ENCODE measurements at regions not wholly inside any gene's neighbourhood (a gene's known extent, or its start where the extent isn't known, plus 50 kb on each side); places are given as distances from the start of the nearest gene placed in this dataset.

GRCh38 chr3:44045476-44046275, 196.0 kb upstream of the TOPAZ1 start:
- Histone ChIP-seq H3K27ac (ENCODE audit: low read length) (no peak overlapping the region), H3K36me3 (ENCODE audit: insufficient read depth, low read length) (no peaks in the 10 kb centered on the region), H3K9me2 (replicated peaks; ENCODE audit: insufficient read depth, low read length) (no peaks in the 10 kb centered on the region), H3K27me3 (ENCODE audit: low read length) (no peaks in the 10 kb centered on the region), H2AFZ (ENCODE audit: low read length) (no peak overlapping the region), H3K4me2 (ENCODE audit: low read depth, low read length, poor library complexity, severe bottlenecking) (peak overlapping the region; percentile 25), H3K9me3 (ENCODE audit: low read length) (no peaks in the 10 kb centered on the region), H3K4me1 (ENCODE audit: low read length) (peaks cover 15% of the 10 kb centered on the region), H3K4me3 (ENCODE audit: low read length) (no peak overlapping the region), H3K9ac (ENCODE audit: low read length) (no peak overlapping the region), H3K79me2 (ENCODE audit: low read length) (no peaks in the 10 kb centered on the region), H4K20me1 (ENCODE audit: insufficient read depth, low read depth, low read length) (peaks cover 8% of the 10 kb centered on the region; the same call in 1 of the 2 replicates)
- peak; percentile 87 for DNase-seq

- Histone ChIP-seq H4K20me1 (ENCODE audit: insufficient read depth, low read depth, low read length) (peaks cover 8% of the 10 kb centered on the region; the same call in 1 of the 2 replicates), H3K9me3 (ENCODE audit: low read length) (no peaks in the 10 kb centered on the region), H3K79me2 (ENCODE audit: low read length) (no peaks in the 10 kb centered on the region), H3K27ac (ENCODE audit: low read length) (no peak overlapping the region), H2AFZ (ENCODE audit: low read length) (no peak overlapping the region), H3K4me3 (ENCODE audit: low read length) (no peak overlapping the region), H3K9me2 (replicated peaks; ENCODE audit: insufficient read depth, low read length) (no peaks in the 10 kb centered on the region), H3K4me2 (ENCODE audit: low read depth, low read length, poor library complexity, severe bottlenecking) (no peak overlapping the region), H3K36me3 (ENCODE audit: insufficient read depth, low read length) (no peaks in the 10 kb centered on the region), H3K27me3 (ENCODE audit: low read length) (no peaks in the 10 kb centered on the region), H3K4me1 (ENCODE audit: low read length) (peaks cover 15% of the 10 kb centered on the region), H3K9ac (ENCODE audit: low read length) (no peak overlapping the region)
- no peak for DNase-seq
These were observed 193.9 kb upstream of the TOPAZ1 start for GRCh38 chr3:44047796-44048195.

- Histone ChIP-seq H3K9ac (ENCODE audit: low read length) (no peak overlapping the region), H3K79me2 (ENCODE audit: low read length) (no peaks in the 10 kb centered on the region), H3K27me3 (ENCODE audit: low read length) (no peaks in the 10 kb centered on the region), H3K36me3 (ENCODE audit: insufficient read depth, low read length) (no peaks in the 10 kb centered on the region), H4K20me1 (ENCODE audit: insufficient read depth, low read depth, low read length) (peaks cover 8% of the 10 kb centered on the region; the same call in 1 of the 2 replicates), H3K9me2 (replicated peaks; ENCODE audit: insufficient read depth, low read length) (no peaks in the 10 kb centered on the region), H3K9me3 (ENCODE audit: low read length) (no peaks in the 10 kb centered on the region), H3K27ac (ENCODE audit: low read length) (no peak overlapping the region), H3K4me1 (ENCODE audit: low read length) (peaks cover 15% of the 10 kb centered on the region), H2AFZ (ENCODE audit: low read length) (no peak overlapping the region), H3K4me2 (ENCODE audit: low read depth, low read length, poor library complexity, severe bottlenecking) (no peak overlapping the region), H3K4me3 (ENCODE audit: low read length) (no peak overlapping the region)
- DNase-seq = no peak
These were observed 193.3 kb upstream of the TOPAZ1 start for GRCh38 chr3:44048196-44048924.

GRCh38 chr3:44048949-44049348, 192.7 kb upstream of the TOPAZ1 start:
- H3K4me2 ChIP-seq (ENCODE audit: low read depth, low read length, poor library complexity, severe bottlenecking) = no peak overlapping the region
- no peaks in the 10 kb centered on the region for H3K27me3 ChIP-seq (ENCODE audit: low read length)
- H3K4me3 ChIP-seq (ENCODE audit: low read length) = no peak overlapping the region
- peaks cover 15% of the 10 kb centered on the region for H3K4me1 ChIP-seq (ENCODE audit: low read length)
- H4K20me1 ChIP-seq (ENCODE audit: insufficient read depth, low read depth, low read length) = peaks cover 8% of the 10 kb centered on the region; the same call in 1 of the 2 replicates
- H3K9ac ChIP-seq (ENCODE audit: low read length) = no peak overlapping the region
- H3K27ac ChIP-seq (ENCODE audit: low read length) = no peak overlapping the region
- DNase-seq = no peak
- H3K79me2 ChIP-seq (ENCODE audit: low read length) = no peaks in the 10 kb centered on the region
- H3K36me3 ChIP-seq (ENCODE audit: insufficient read depth, low read length) = no peaks in the 10 kb centered on the region
- H3K9me3 ChIP-seq (ENCODE audit: low read length) = no peaks in the 10 kb centered on the region
- H3K9me2 ChIP-seq (replicated peaks; ENCODE audit: insufficient read depth, low read length) = no peaks in the 10 kb centered on the region
- no peak overlapping the region for H2AFZ ChIP-seq (ENCODE audit: low read length)

GRCh38 chr3:44050101-44050500, 191.6 kb upstream of the TOPAZ1 start:
- H3K27me3 ChIP-seq (ENCODE audit: low read length) = no peaks in the 10 kb centered on the region
- peaks cover 12% of the 10 kb centered on the region for H3K4me1 ChIP-seq (ENCODE audit: low read length)
- no peak for DNase-seq
- no peaks in the 10 kb centered on the region for H3K79me2 ChIP-seq (ENCODE audit: low read length)
- H3K9me2 ChIP-seq (replicated peaks; ENCODE audit: insufficient read depth, low read length) = no peaks in the 10 kb centered on the region
- H4K20me1 ChIP-seq (ENCODE audit: insufficient read depth, low read depth, low read length) = peaks cover 6% of the 10 kb centered on the region; the same call in 1 of the 2 replicates
- no peak overlapping the region for H3K4me2 ChIP-seq (ENCODE audit: low read depth, low read length, poor library complexity, severe bottlenecking)
- no peak overlapping the region for H3K27ac ChIP-seq (ENCODE audit: low read length)
- H2AFZ ChIP-seq (ENCODE audit: low read length) = no peak overlapping the region
- no peaks in the 10 kb centered on the region for H3K9me3 ChIP-seq (ENCODE audit: low read length)
- H3K4me3 ChIP-seq (ENCODE audit: low read length) = no peak overlapping the region
- H3K9ac ChIP-seq (ENCODE audit: low read length) = no peak overlapping the region
- H3K36me3 ChIP-seq (ENCODE audit: insufficient read depth, low read length) = no peaks in the 10 kb centered on the region

GRCh38 chr3:44050867-44051266, 190.8 kb upstream of the TOPAZ1 start:
- no peak for DNase-seq

GRCh38 chr3:44055951-44056350, 185.7 kb upstream of the TOPAZ1 start:
- DNase-seq = no peak
- no peak overlapping the region for H3K27ac ChIP-seq (ENCODE audit: low read length)
- no peaks in the 10 kb centered on the region for H3K9me3 ChIP-seq (ENCODE audit: low read length)
- H3K79me2 ChIP-seq (ENCODE audit: low read length) = no peaks in the 10 kb centered on the region
- no peaks in the 10 kb centered on the region for H3K36me3 ChIP-seq (ENCODE audit: insufficient read depth, low read length)
- no peak overlapping the region for H3K4me2 ChIP-seq (ENCODE audit: low read depth, low read length, poor library complexity, severe bottlenecking)
- no peak overlapping the region for H2AFZ ChIP-seq (ENCODE audit: low read length)
- no peaks in the 10 kb centered on the region for H3K9me2 ChIP-seq (replicated peaks; ENCODE audit: insufficient read depth, low read length)
- H3K9ac ChIP-seq (ENCODE audit: low read length) = no peak overlapping the region
- H3K4me1 ChIP-seq (ENCODE audit: low read length) = peaks cover 9% of the 10 kb centered on the region
- no peak overlapping the region for H3K4me3 ChIP-seq (ENCODE audit: low read length)
- H3K27me3 ChIP-seq (ENCODE audit: low read length) = no peaks in the 10 kb centered on the region
- H4K20me1 ChIP-seq (ENCODE audit: insufficient read depth, low read depth, low read length) = no peaks in the 10 kb centered on the region; the same call in 1 of the 2 replicates

More at GRCh38 chr3:44050867-44051266, 190.8 kb upstream of the TOPAZ1 start:
- Histone ChIP-seq H3K27ac (ENCODE audit: low read length) (no peak overlapping the region), H3K27me3 (ENCODE audit: low read length) (no peaks in the 10 kb centered on the region), H3K79me2 (ENCODE audit: low read length) (no peaks in the 10 kb centered on the region), H3K4me1 (ENCODE audit: low read length) (peaks cover 4% of the 10 kb centered on the region), H3K9me3 (ENCODE audit: low read length) (no peaks in the 10 kb centered on the region), H3K4me3 (ENCODE audit: low read length) (no peak overlapping the region), H3K4me2 (ENCODE audit: low read depth, low read length, poor library complexity, severe bottlenecking) (no peak overlapping the region), H3K9ac (ENCODE audit: low read length) (no peak overlapping the region), H3K36me3 (ENCODE audit: insufficient read depth, low read length) (no peaks in the 10 kb centered on the region), H3K9me2 (replicated peaks; ENCODE audit: insufficient read depth, low read length) (no peaks in the 10 kb centered on the region), H4K20me1 (ENCODE audit: insufficient read depth, low read depth, low read length) (peaks cover 3% of the 10 kb centered on the region; the same call in 1 of the 2 replicates), H2AFZ (ENCODE audit: low read length) (no peak overlapping the region)

Data from Karpas-422 (cell line).